HG03469 (cell line): ENCODE measurements at regions not wholly inside any gene's neighbourhood (a gene's known extent, or its start where the extent isn't known, plus 50 kb on each side); places are given as distances from the start of the nearest gene placed in this dataset.

Experiments used
- ATAC-seq: cut with Tn5 transposase; IDR thresholded peaks from one replicate; pipeline ENCODE4 v1.9.1; 2021; ENCODE audit warnings: mild to moderate bottlenecking, moderate library complexity, moderate number of reproducible peaks; ENCODE audit not compliant: unreplicated experiment

GRCh38 chr4:22030881-22031280 is 82.3 kb upstream of the KCNIP4 start:
- no peak for ATAC-seq

GRCh38 chr4:22030307-22030706 is 81.7 kb upstream of the KCNIP4 start:
- no peak for ATAC-seq

DNA sequence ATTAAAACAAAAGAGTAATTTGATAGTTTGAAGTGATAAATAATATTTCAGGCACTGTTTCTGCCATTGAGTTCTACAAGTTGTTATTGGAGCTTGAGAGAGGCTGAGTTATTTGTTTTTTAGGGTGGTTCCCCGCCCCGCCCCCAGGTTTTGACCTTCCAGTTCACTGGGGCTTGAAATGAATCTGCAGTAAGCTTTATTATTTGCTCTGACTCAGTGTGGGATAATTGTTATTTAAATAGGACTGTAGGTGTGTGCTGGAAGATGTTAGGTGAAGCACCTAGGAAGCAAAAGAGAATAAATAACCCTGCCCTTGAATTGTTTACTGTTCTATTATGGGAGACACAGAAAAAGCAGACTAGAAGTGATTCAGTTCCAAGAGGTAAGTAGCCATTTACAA is 81.2 kb upstream of the KCNIP4 start:
- ATAC-seq = no peak

DNA sequence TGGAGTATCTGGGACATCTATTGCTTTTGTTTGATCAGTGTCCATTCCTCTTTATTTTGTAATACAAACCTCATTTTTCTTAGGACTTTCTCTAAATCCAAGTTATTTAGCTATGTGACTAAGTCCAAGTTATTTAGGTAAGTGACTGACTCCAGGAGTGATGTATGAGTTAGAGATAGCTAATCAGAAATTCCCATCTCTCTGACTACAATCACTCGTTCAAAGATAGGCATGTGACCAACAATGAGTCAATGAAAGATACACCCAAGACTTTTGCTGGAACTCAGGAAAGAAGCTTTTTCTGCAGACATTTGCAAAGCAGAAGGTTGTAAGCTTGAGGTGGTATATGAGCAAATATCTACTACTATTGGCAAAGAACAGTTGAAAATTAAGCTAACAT is 72.5 kb upstream of the KCNIP4 start:
- no peak for ATAC-seq

- no peak for ATAC-seq
These were observed 71.6 kb upstream of the KCNIP4 start for GRCh38 chr4:22020129-22020528.

GRCh38 chr4:22019676-22020075 is 71.1 kb upstream of the KCNIP4 start:
- ATAC-seq = no peak

DNA sequence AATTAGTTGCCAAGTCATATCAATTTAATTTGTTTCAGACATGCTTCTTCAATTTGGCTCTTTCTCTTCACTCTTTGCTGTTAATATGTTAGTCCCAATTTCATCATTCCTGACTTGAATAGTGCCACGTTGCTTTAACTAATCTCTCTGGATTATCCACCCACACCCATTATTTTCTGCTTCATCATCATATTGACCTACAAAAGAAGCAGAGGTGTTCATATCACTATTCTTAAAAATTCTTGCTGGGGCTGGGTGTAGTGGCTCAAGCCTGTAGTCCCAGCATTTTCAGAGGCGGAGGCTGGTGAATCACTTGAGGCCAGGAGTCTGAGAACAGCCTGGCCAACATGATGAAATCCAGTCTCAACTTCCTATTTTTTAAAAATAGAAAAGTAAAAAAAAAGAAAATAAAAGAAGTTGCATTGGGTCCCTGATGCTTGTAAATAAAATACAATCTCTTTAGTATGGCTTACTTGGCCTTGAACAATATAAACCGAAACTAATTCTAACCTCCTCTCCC is 65.7 kb upstream of the KCNIP4 start:
- no peak for ATAC-seq

GRCh38 chr4:22003878-22004277 is 55.3 kb upstream of the KCNIP4 start:
- ATAC-seq = no peak
